GM23338 (cell line): ENCODE measurements at regions not wholly inside any gene's neighbourhood (a gene's known extent, or its start where the extent isn't known, plus 50 kb on each side); places are given as distances from the start of the nearest gene placed in this dataset.

Experiments
- ATAC-seq: fragments of 200-7000 bp; cut with Tn5 transposase; 3 replicates; pipeline ENCODE4 v1.9.1; 2020
- DNase-seq: peaks from one replicate; pipeline ENCODE4 v3.0.0-alpha.2; 2015; ENCODE audit warnings: low spot score
- H2AFZ ChIP-seq: fragments of 200-600 bp; sonication (generic); 2 replicates; pipeline ENCODE4 v1.8.0; 2016; ENCODE audit warnings: antibody characterized with exemption, mild to moderate bottlenecking, moderate library complexity
- H3F3A ChIP-seq: fragments of 200-600 bp; sonication (generic); replicated peaks from 2 replicates; pipeline ENCODE4 v1.8.0; 2017; ENCODE audit warnings: antibody characterized with exemption, mixed run types, low read depth
- H3K27ac ChIP-seq: fragments of 200-600 bp; sonication (generic); 2 replicates; pipeline ENCODE4 v1.6.1; 2016; ENCODE audit warnings: low read depth
- H3K27me3 ChIP-seq: fragments of 200-600 bp; sonication (generic); 2 replicates; pipeline ENCODE4 v1.8.0; 2016; ENCODE audit warnings: mild to moderate bottlenecking, mixed run types, moderate library complexity; ENCODE audit not compliant: insufficient read depth
- H3K36me3 ChIP-seq: fragments of 200-600 bp; sonication (generic); 2 replicates; pipeline ENCODE4 v1.8.0; 2016; ENCODE audit warnings: mild to moderate bottlenecking; ENCODE audit not compliant: insufficient read depth
- H3K4me1 ChIP-seq: fragments of 200-600 bp; sonication (generic); 2 replicates; pipeline ENCODE4 v1.8.0; 2016; ENCODE audit warnings: mild to moderate bottlenecking, moderate library complexity; ENCODE audit not compliant: insufficient read depth
- H3K4me2 ChIP-seq: fragments of 200-600 bp; sonication (generic); 2 replicates; pipeline ENCODE4 v1.7.1; 2017; ENCODE audit warnings: mixed run types
- H3K4me3 ChIP-seq: fragments of 200-600 bp; sonication (generic); 2 replicates; pipeline ENCODE4 v1.6.1; 2016; ENCODE audit warnings: mixed run types
- H3K79me2 ChIP-seq: fragments of 200-600 bp; sonication (generic); replicated peaks from 2 replicates; pipeline ENCODE4 v1.8.0; 2017; ENCODE audit warnings: mild to moderate bottlenecking; ENCODE audit not compliant: insufficient read depth
- H3K9me2 ChIP-seq: fragments of 200-600 bp; sonication (generic); 2 replicates; pipeline ENCODE4 v1.8.0; 2017; ENCODE audit not compliant: insufficient read depth
- H4K20me1 ChIP-seq: fragments of 200-600 bp; sonication (generic); replicated peaks from 2 replicates; pipeline ENCODE4 v1.8.0; 2017; ENCODE audit warnings: mild to moderate bottlenecking; ENCODE audit not compliant: insufficient read depth
- H3K27ac Mint-ChIP-seq: 2 replicates; pipeline ENCODE4 v1.8.0; 2020; ENCODE audit warnings: inconsistent platforms, mild to moderate bottlenecking, moderate library complexity, mixed read lengths
- H3K27me3 Mint-ChIP-seq: 3 replicates; pipeline ENCODE4 v1.8.0; 2022; ENCODE audit warnings: low read depth, mild to moderate bottlenecking, moderate library complexity, mixed read lengths, inconsistent platforms; ENCODE audit not compliant: insufficient read depth, poor library complexity
- H3K36me3 Mint-ChIP-seq: 3 replicates; pipeline ENCODE4 v1.8.0; 2021; ENCODE audit warnings: low read depth, mild to moderate bottlenecking, inconsistent platforms, moderate library complexity, mixed read lengths
- H3K4me1 Mint-ChIP-seq: 3 replicates; pipeline ENCODE4 v1.8.0; 2020; ENCODE audit warnings: mild to moderate bottlenecking, inconsistent platforms, mixed read lengths
- H3K4me3 Mint-ChIP-seq: 3 replicates; pipeline ENCODE4 v1.8.0; 2021; ENCODE audit warnings: moderate library complexity, mild to moderate bottlenecking, inconsistent platforms, mixed read lengths
- H3K9me3 Mint-ChIP-seq: 3 replicates; pipeline ENCODE4 v1.8.0; 2020; ENCODE audit warnings: moderate library complexity, mild to moderate bottlenecking, inconsistent platforms, mixed read lengths
- EZH2 ChIP-seq: fragments of 200-600 bp; sonication (generic); IDR thresholded peaks from one replicate; pipeline ENCODE4 v1.8.0; 2017; ENCODE audit warnings: antibody characterized with exemption, mild to moderate bottlenecking, low read depth; ENCODE audit not compliant: unreplicated experiment
- EZH2phosphoT487 ChIP-seq: fragments of 200-600 bp; sonication (generic); IDR thresholded peaks from one replicate; pipeline ENCODE4 v1.8.1; 2018; ENCODE audit warnings: antibody characterized with exemption; ENCODE audit not compliant: unreplicated experiment
- JUNB ChIP-seq: IDR thresholded peaks from one replicate; pipeline ENCODE4 v1.6.1; 2016; ENCODE audit warnings: antibody characterized with exemption; ENCODE audit not compliant: unreplicated experiment
- NANOG ChIP-seq: IDR thresholded peaks from 2 replicates; pipeline ENCODE4 v1.6.1; 2016; ENCODE audit warnings: antibody characterized with exemption, borderline replicate concordance
- POLR2AphosphoS5 ChIP-seq: IDR thresholded peaks from 2 replicates; pipeline ENCODE4 v1.6.1; 2016; ENCODE audit warnings: antibody characterized with exemption, low read depth
- REST ChIP-seq: IDR thresholded peaks from one replicate; pipeline ENCODE4 v1.6.1; 2018; ENCODE audit warnings: antibody characterized with exemption; ENCODE audit not compliant: unreplicated experiment
- ZNF114 ChIP-seq: fragments of 250-450 bp; sonication (Bioruptor Pico); IDR thresholded peaks from 2 replicates; pipeline ENCODE4 v1.5.0; 2020; ENCODE audit warnings: mild to moderate bottlenecking, moderate library complexity
- ZNF331 ChIP-seq: fragments of 250-450 bp; sonication (Bioruptor Pico); IDR thresholded peaks from 2 replicates; pipeline ENCODE4 v1.5.0; 2020; ENCODE audit warnings: low read depth, mild to moderate bottlenecking, moderate library complexity

- Mint-ChIP-seq H3K9me3 (no peaks in the 10 kb centered on the region), H3K4me1 (peaks cover 57% of the 10 kb centered on the region), H3K27ac (no peak overlapping the region), H3K4me3 (no peak overlapping the region), H3K36me3 (peaks cover 8% of the 10 kb centered on the region; the same call in 2 of the 3 replicates), H3K27me3 (peaks cover 3% of the 10 kb centered on the region)
- H3K4me2 ChIP-seq: peak overlapping the region; percentile 50; the same call in 1 of the 2 replicates
- H3F3A ChIP-seq: 0 out of 2 replicates have a peak, but pooled peaks cover 3% of the 10 kb centered on the region
- H3K79me2 ChIP-seq: peaks cover 98% of the 10 kb centered on the region
- ATAC-seq (peak; percentile 57), DNase-seq (peak; percentile 58)
- no peaks in the 10 kb centered on the region; the same call in 1 of the 2 replicates for H4K20me1 ChIP-seq
- H3K36me3 ChIP-seq: no peaks in the 10 kb centered on the region
- peaks cover 55% of the 10 kb centered on the region for H3K4me1 ChIP-seq
- H3K27ac ChIP-seq: peak overlapping the region; percentile 50; the same call in 1 of the 2 replicates
- H3K9me2 ChIP-seq: no peaks in the 10 kb centered on the region
- H3K4me3 ChIP-seq: no peak overlapping the region
- no peak overlapping the region for H2AFZ ChIP-seq
- no peak for TF ChIP-seq POLR2AphosphoS5
- TF ChIP-seq NANOG: no peak
- no peak for TF ChIP-seq JUNB
- no peak for TF ChIP-seq EZH2phosphoT487
- no peak for TF ChIP-seq EZH2
- no peak for TF ChIP-seq ZNF331 (CRISPR knock-in tag)
- TF ChIP-seq REST: no peak
- TF ChIP-seq ZNF114: no peak
- no peaks in the 10 kb centered on the region for H3K27me3 ChIP-seq
These were observed 126.4 kb upstream of the FOXN3 start for GRCh38 chr14:89543425-89543790.

- Histone ChIP-seq H3F3A (0 out of 2 replicates have a peak, but pooled peaks cover 3% of the 10 kb centered on the region), H2AFZ (no peak overlapping the region), H3K4me3 (no peak overlapping the region), H3K4me1 (peaks cover 49% of the 10 kb centered on the region), H3K27ac (peak overlapping the region; percentile 50), H3K4me2 (peak overlapping the region; percentile 50; the same call in 1 of the 2 replicates), H3K79me2 (peaks cover 96% of the 10 kb centered on the region), H4K20me1 (no peaks in the 10 kb centered on the region; the same call in 1 of the 2 replicates), H3K27me3 (no peaks in the 10 kb centered on the region), H3K36me3 (no peaks in the 10 kb centered on the region), H3K9me2 (no peaks in the 10 kb centered on the region)
- H3K9me3 Mint-ChIP-seq: no peaks in the 10 kb centered on the region
- peaks cover 10% of the 10 kb centered on the region; the same call in 2 of the 3 replicates for H3K36me3 Mint-ChIP-seq
- ATAC-seq (peak; percentile 46), DNase-seq (no peak)
- no peak for TF ChIP-seq EZH2phosphoT487
- TF ChIP-seq JUNB: no peak
- TF ChIP-seq REST: no peak
- no peak for TF ChIP-seq NANOG
- TF ChIP-seq POLR2AphosphoS5: no peak
- TF ChIP-seq ZNF331 (CRISPR knock-in tag): no peak
- TF ChIP-seq EZH2: no peak
- 0 out of 2 replicates have a peak overlapping the region, but pooled peaks have one; percentile 41 for H3K27ac Mint-ChIP-seq
- no peak overlapping the region for H3K4me3 Mint-ChIP-seq
- peaks cover 57% of the 10 kb centered on the region for H3K4me1 Mint-ChIP-seq
- H3K27me3 Mint-ChIP-seq: peaks cover 3% of the 10 kb centered on the region
These were observed 125.9 kb upstream of the FOXN3 start for GRCh38 chr14:89542786-89543424.
